DND-41 (cell line): ENCODE measurements at regions not wholly inside any gene's neighbourhood (a gene's known extent, or its start where the extent isn't known, plus 50 kb on each side); places are given as distances from the start of the nearest gene placed in this dataset.

Experiments
- EZH2 ChIP-seq: IDR thresholded peaks from 3 replicates; pipeline ENCODE4 v1.6.1; 2012; ENCODE audit warnings: borderline replicate concordance, low read depth, mild to moderate bottlenecking, moderate library complexity, low read length, inconsistent platforms; ENCODE audit not compliant: severe bottlenecking
- TF ChIP-seq, protein P1 (sequence below): IDR thresholded peaks from 2 replicates; pipeline ENCODE4 v1.5.1; 2012; ENCODE audit warnings: borderline replicate concordance, low read length, moderate library complexity, mild to moderate bottlenecking; ENCODE audit not compliant: poor library complexity, severe bottlenecking; ENCODE audit errors: extremely low read depth

DNA sequence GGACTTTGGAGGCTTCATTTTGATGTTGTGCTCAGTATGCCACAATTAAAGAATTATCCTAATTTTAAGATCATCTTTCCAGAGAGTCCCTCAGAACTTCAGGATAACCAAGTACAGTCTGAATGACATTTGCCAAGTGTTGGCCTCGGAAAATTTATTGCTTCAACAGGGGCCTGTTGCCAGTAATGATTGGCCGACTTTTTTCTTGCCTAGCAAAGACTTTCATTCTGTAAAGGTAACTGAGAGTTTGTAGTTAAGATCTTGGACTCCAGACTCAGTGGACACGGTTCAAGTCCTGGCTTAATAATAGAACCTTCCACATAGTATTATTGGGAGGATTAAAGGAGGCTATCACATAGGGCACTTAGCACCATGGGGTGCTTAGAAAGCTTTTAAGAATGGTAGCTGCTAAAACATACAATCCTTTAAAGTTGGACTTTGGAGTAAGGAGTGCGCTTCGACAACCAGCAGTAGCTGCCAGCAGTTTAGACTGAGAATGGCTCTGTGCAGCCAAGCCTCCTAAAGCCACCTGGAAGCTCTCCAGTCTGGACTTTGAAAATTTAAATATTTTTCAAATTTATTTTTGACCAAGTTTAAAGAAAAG lies 90.0 kb downstream of the PLCE1 start:
- TF ChIP-seq, protein P1, sequence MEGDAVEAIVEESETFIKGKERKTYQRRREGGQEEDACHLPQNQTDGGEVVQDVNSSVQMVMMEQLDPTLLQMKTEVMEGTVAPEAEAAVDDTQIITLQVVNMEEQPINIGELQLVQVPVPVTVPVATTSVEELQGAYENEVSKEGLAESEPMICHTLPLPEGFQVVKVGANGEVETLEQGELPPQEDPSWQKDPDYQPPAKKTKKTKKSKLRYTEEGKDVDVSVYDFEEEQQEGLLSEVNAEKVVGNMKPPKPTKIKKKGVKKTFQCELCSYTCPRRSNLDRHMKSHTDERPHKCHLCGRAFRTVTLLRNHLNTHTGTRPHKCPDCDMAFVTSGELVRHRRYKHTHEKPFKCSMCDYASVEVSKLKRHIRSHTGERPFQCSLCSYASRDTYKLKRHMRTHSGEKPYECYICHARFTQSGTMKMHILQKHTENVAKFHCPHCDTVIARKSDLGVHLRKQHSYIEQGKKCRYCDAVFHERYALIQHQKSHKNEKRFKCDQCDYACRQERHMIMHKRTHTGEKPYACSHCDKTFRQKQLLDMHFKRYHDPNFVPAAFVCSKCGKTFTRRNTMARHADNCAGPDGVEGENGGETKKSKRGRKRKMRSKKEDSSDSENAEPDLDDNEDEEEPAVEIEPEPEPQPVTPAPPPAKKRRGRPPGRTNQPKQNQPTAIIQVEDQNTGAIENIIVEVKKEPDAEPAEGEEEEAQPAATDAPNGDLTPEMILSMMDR = no peak
- no peak for TF ChIP-seq EZH2
